ENCODE measurements at regions not wholly inside any gene's neighbourhood (a gene's known extent, or its start where the extent isn't known, plus 50 kb on each side); places are given as distances from the start of the nearest gene placed in this dataset.

- Histone ChIP-seq H3K4me3 (peak overlapping the region; percentile 65), H3K27ac (no peak overlapping the region), H3K9me3 (ENCODE audit: low read depth, low read length) (no peaks in the 10 kb centered on the region), H3K36me3 (ENCODE audit: insufficient read depth, low read length) (no peaks in the 10 kb centered on the region), H3K9ac (ENCODE audit: insufficient read length) (no peak overlapping the region)
- DNase-seq (ENCODE audit: low read depth, low spot score): no peak
- TF ChIP-seq FOXP2 (optimal IDR thresholded peaks at IDR 0.05; ENCODE audit: control extremely low read depth, extremely low read length, insufficient read depth) (no peak), POLR2AphosphoS5 (IDR thresholded peaks at IDR 0.05; ENCODE audit: borderline replicate concordance, low read depth, low read length) (no peak), EZH2 (IDR thresholded peaks at IDR 0.05) (no peak)
Measured at GRCh38 chr5:73298772-73299630, 126.0 kb downstream of the TMEM174 start.

- no peak for TF ChIP-seq POLR2AphosphoS5 (IDR thresholded peaks at IDR 0.05; ENCODE audit: borderline replicate concordance, low read depth, low read length)
- no peak for TF ChIP-seq FOXP2 (optimal IDR thresholded peaks at IDR 0.05; ENCODE audit: control extremely low read depth, extremely low read length, insufficient read depth)
- no peak for TF ChIP-seq EZH2 (IDR thresholded peaks at IDR 0.05)
- Histone ChIP-seq H3K4me3 (no peak overlapping the region), H3K27ac (no peak overlapping the region), H3K9me3 (ENCODE audit: low read depth, low read length) (no peaks in the 10 kb centered on the region), H3K36me3 (ENCODE audit: insufficient read depth, low read length) (no peaks in the 10 kb centered on the region), H3K9ac (ENCODE audit: insufficient read length) (no peak overlapping the region)
- no peak for DNase-seq (ENCODE audit: low read depth, low spot score)
Measured at GRCh38 chr5:73298251-73298771, 125.3 kb downstream of the TMEM174 start.

DNA sequence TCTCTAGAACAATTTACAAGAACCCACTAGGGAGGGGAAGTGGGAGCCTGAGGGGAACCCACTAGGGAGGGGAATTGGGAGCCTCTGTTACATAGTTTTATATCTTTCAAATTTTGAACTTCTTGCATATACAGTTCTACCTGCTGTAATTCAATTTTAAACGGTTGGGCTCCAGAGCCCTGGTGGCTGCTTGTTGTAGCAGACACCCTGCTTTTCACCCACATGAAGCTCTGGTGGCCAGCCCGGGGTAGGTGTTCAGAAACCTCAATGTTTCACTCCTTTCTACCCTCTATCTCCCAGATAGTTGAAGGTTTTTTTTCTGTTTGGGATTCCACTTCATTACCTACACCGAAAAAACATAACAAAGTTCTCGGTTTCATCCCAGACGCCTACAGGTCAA lies 124.4 kb downstream of the TMEM174 start:
- H3K4me3 ChIP-seq: no peak overlapping the region
- no peak for DNase-seq (ENCODE audit: low read depth, low spot score)
- no peak for TF ChIP-seq FOXP2 (optimal IDR thresholded peaks at IDR 0.05; ENCODE audit: control extremely low read depth, extremely low read length, insufficient read depth)
- TF ChIP-seq POLR2AphosphoS5 (IDR thresholded peaks at IDR 0.05; ENCODE audit: borderline replicate concordance, low read depth, low read length): no peak
- no peak for TF ChIP-seq EZH2 (IDR thresholded peaks at IDR 0.05)
- no peak overlapping the region for H3K27ac ChIP-seq
- H3K9ac ChIP-seq (ENCODE audit: insufficient read length): no peak overlapping the region
- no peaks in the 10 kb centered on the region for H3K36me3 ChIP-seq (ENCODE audit: insufficient read depth, low read length)
- H3K9me3 ChIP-seq (ENCODE audit: low read depth, low read length): no peaks in the 10 kb centered on the region

- no peaks in the 10 kb centered on the region for H3K9me3 ChIP-seq (ENCODE audit: low read depth, low read length)
- no peak for DNase-seq (ENCODE audit: low read depth, low spot score)
- H3K9ac ChIP-seq (ENCODE audit: insufficient read length): no peak overlapping the region
- H3K36me3 ChIP-seq (ENCODE audit: insufficient read depth, low read length): no peaks in the 10 kb centered on the region
- TF ChIP-seq EZH2 (IDR thresholded peaks at IDR 0.05) (no peak), FOXP2 (optimal IDR thresholded peaks at IDR 0.05; ENCODE audit: control extremely low read depth, extremely low read length, insufficient read depth) (no peak), POLR2AphosphoS5 (IDR thresholded peaks at IDR 0.05; ENCODE audit: borderline replicate concordance, low read depth, low read length) (no peak)
- H3K27ac ChIP-seq: no peak overlapping the region
- no peak overlapping the region for H3K4me3 ChIP-seq
Measured at GRCh38 chr5:73296772-73297171, 123.8 kb downstream of the TMEM174 start.

- H3K27ac ChIP-seq: no peak overlapping the region
- no peaks in the 10 kb centered on the region for H3K9me3 ChIP-seq (ENCODE audit: low read depth, low read length)
- DNase-seq (ENCODE audit: low read depth, low spot score): no peak
- TF ChIP-seq EZH2 (IDR thresholded peaks at IDR 0.05) (no peak), POLR2AphosphoS5 (IDR thresholded peaks at IDR 0.05; ENCODE audit: borderline replicate concordance, low read depth, low read length) (no peak)
- H3K4me3 ChIP-seq: no peak overlapping the region
- no peak overlapping the region for H3K9ac ChIP-seq (ENCODE audit: insufficient read length)
- H3K36me3 ChIP-seq (ENCODE audit: insufficient read depth, low read length): no peaks in the 10 kb centered on the region
Measured at GRCh38 chr5:73295921-73296320, 122.9 kb downstream of the TMEM174 start.

- no peak overlapping the region for H3K9ac ChIP-seq (ENCODE audit: insufficient read length)
- DNase-seq (ENCODE audit: low read depth, low spot score): no peak
- no peak overlapping the region for H3K4me3 ChIP-seq
- TF ChIP-seq FOXP2 (optimal IDR thresholded peaks at IDR 0.05; ENCODE audit: control extremely low read depth, extremely low read length, insufficient read depth): no peak
- no peak for TF ChIP-seq EZH2 (IDR thresholded peaks at IDR 0.05)
- TF ChIP-seq POLR2AphosphoS5 (IDR thresholded peaks at IDR 0.05; ENCODE audit: borderline replicate concordance, low read depth, low read length): no peak
- H3K36me3 ChIP-seq (ENCODE audit: insufficient read depth, low read length): no peaks in the 10 kb centered on the region
- H3K27ac ChIP-seq: no peak overlapping the region
- H3K9me3 ChIP-seq (ENCODE audit: low read depth, low read length): no peaks in the 10 kb centered on the region
Measured at GRCh38 chr5:73295447-73295846, 122.5 kb downstream of the TMEM174 start.

GRCh38 chr5:73292816-73293459 lies 119.9 kb downstream of the TMEM174 start:
- no peak overlapping the region for H3K27ac ChIP-seq
- no peak for DNase-seq (ENCODE audit: low read depth, low spot score)
- H3K9me3 ChIP-seq (ENCODE audit: low read depth, low read length): no peaks in the 10 kb centered on the region
- TF ChIP-seq EZH2 (IDR thresholded peaks at IDR 0.05) (no peak), FOXP2 (optimal IDR thresholded peaks at IDR 0.05; ENCODE audit: control extremely low read depth, extremely low read length, insufficient read depth) (no peak), POLR2AphosphoS5 (IDR thresholded peaks at IDR 0.05; ENCODE audit: borderline replicate concordance, low read depth, low read length) (no peak)
- H3K9ac ChIP-seq (ENCODE audit: insufficient read length): no peak overlapping the region
- H3K36me3 ChIP-seq (ENCODE audit: insufficient read depth, low read length): no peaks in the 10 kb centered on the region
- H3K4me3 ChIP-seq: no peak overlapping the region

GRCh38 chr5:73291873-73292272 lies 118.9 kb downstream of the TMEM174 start:
- DNase-seq (ENCODE audit: low read depth, low spot score): no peak
- Histone ChIP-seq H3K36me3 (ENCODE audit: insufficient read depth, low read length) (no peaks in the 10 kb centered on the region), H3K4me3 (no peak overlapping the region), H3K27ac (no peak overlapping the region), H3K9me3 (ENCODE audit: low read depth, low read length) (no peaks in the 10 kb centered on the region), H3K9ac (ENCODE audit: insufficient read length) (no peak overlapping the region)
- TF ChIP-seq FOXP2 (optimal IDR thresholded peaks at IDR 0.05; ENCODE audit: control extremely low read depth, extremely low read length, insufficient read depth): no peak
- no peak for TF ChIP-seq POLR2AphosphoS5 (IDR thresholded peaks at IDR 0.05; ENCODE audit: borderline replicate concordance, low read depth, low read length)
- TF ChIP-seq EZH2 (IDR thresholded peaks at IDR 0.05): no peak
